ENCODE measurements at regions not wholly inside any gene's neighbourhood (a gene's known extent, or its start where the extent isn't known, plus 50 kb on each side); places are given as distances from the start of the nearest gene placed in this dataset.

GRCh38 chr14:83433618-83434017 lies 1900.0 kb upstream of the SEL1L start (continued):
- TF ChIP-seq ZNF462 (CRISPR knock-in tag; IDR thresholded peaks at IDR 0.05) = no peak
- no peak for TF ChIP-seq POLR2AphosphoS5 (IDR thresholded peaks at IDR 0.05; ENCODE audit: low read depth)
- TF ChIP-seq CREB1 (CRISPR knock-in tag; IDR thresholded peaks at IDR 0.05; ENCODE audit: low read depth) = no peak
- TF ChIP-seq CTCF (conservative IDR thresholded peaks at IDR 0.05; ENCODE audit: low read depth in 2 of 2) = no peak

- Mint-ChIP-seq H3K4me1 (peaks cover 3% of the 10 kb centered on the region; the same call in 1 of the 3 replicates), H3K36me3 (ENCODE audit: low read depth) (no peaks in the 10 kb centered on the region), H3K4me3 (no peak overlapping the region), H3K9me3 (no peaks in the 10 kb centered on the region), H3K27me3 (ENCODE audit: insufficient read depth, low read depth, poor library complexity) (no peaks in the 10 kb centered on the region), H3K27ac (no peak overlapping the region)
- H4K20me1 ChIP-seq (replicated peaks; ENCODE audit: insufficient read depth) = no peaks in the 10 kb centered on the region
- H3K9me2 ChIP-seq (ENCODE audit: insufficient read depth) = no peaks in the 10 kb centered on the region; the same call in 1 of the 2 replicates
- no peak overlapping the region for H3K4me3 ChIP-seq
- DNase-seq (ENCODE audit: low spot score) (no peak), ATAC-seq (no peak)
- no peaks in the 10 kb centered on the region for H3K4me1 ChIP-seq (ENCODE audit: insufficient read depth)
- H3K27ac ChIP-seq (ENCODE audit: low read depth) = no peak overlapping the region
- no peaks in the 10 kb centered on the region for H3K27me3 ChIP-seq (ENCODE audit: insufficient read depth)
- H3K4me2 ChIP-seq = no peak overlapping the region
- H2AFZ ChIP-seq = no peak overlapping the region
- H3K36me3 ChIP-seq (ENCODE audit: insufficient read depth) = no peaks in the 10 kb centered on the region
- H3K79me2 ChIP-seq (replicated peaks; ENCODE audit: insufficient read depth) = no peaks in the 10 kb centered on the region
- H3F3A ChIP-seq (replicated peaks; ENCODE audit: low read depth) = no peaks in the 10 kb centered on the region
- TF ChIP-seq POLR2AphosphoS5 (IDR thresholded peaks at IDR 0.05; ENCODE audit: low read depth) (no peak), CTCF (conservative IDR thresholded peaks at IDR 0.05; ENCODE audit: low read depth in 2 of 2) (no peak), ZNF462 (CRISPR knock-in tag; IDR thresholded peaks at IDR 0.05) (no peak), ZNF114 (CRISPR knock-in tag; IDR thresholded peaks at IDR 0.05) (no peak)
Observed at GRCh38 chr14:83441801-83442200, 1908.1 kb upstream of the SEL1L start.

Measured in GM23338 (cell line).